ENCODE measurements at regions not wholly inside any gene's neighbourhood (a gene's known extent, or its start where the extent isn't known, plus 50 kb on each side); places are given as distances from the start of the nearest gene placed in this dataset.

DNA sequence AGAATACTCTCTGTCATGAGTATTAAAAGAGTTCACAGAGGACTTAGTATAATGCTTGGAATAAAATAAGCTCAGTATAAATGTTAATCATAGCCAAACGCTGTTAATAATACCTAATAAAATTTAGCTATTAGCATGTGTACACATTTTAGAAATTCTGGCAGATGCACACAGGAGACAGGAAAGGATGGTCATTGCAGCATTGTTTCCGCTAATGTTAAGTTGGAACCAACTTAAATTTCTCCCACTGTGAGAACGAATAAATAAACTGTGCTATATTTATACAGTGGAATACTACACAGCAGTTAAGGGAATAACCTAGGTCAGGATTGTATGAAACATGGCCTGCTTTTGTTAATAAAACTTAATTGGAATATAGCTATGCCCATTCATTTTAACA lies 370.4 kb upstream of the TGFBR2 start:
- CTCF ChIA-PET (ENCODE audit: partially characterized antibody): interaction anchor here (0.6 kb wide), 1 partner anchor 120 kb away, joined by 3 read pairs; no protein-coding TSS in a partner anchor
- FAIRE-seq (no peak), DNase-seq (ENCODE audit: low read depth in 1 of 2, low spot score in 2 of 2) (no peak)
- H3K23ac ChIP-seq (ENCODE audit: insufficient read length): no peak overlapping the region
- WGBS, 2 experiments (ENCODE audit: extremely low coverage in 1 of 2, insufficient coverage in 1 of 2, insufficient read length in 1 of 2, insufficient replicate concordance in 2 of 2, low coverage in 1 of 2, low lambda C conversion rate in 2 of 2, missing lambda C conversion rate in 1 of 2): 93% methylated on average over 3 of the region's 3 CpGs; no CpG with 5 or more reads in 1 of the 2 experiments
- H4K5ac ChIP-seq (ENCODE audit: insufficient read length, low read depth, low read length): no peak overlapping the region
- H3K79me1 ChIP-seq (ENCODE audit: low read depth, low read length): no peaks in the 10 kb centered on the region
- H3K79me2 ChIP-seq (ENCODE audit: control insufficient read depth in 1 of 2, insufficient read depth in 2 of 2, low read length in 2 of 2): no peaks in the 10 kb centered on the region
- POLR2A ChIA-PET (ENCODE audit: partially characterized antibody): no interaction called here
- no peak overlapping the region for H3K4me2 ChIP-seq (ENCODE audit: insufficient read depth in 1 of 2, low read depth in 2 of 2, low read length in 2 of 2)
- H3K18ac ChIP-seq (ENCODE audit: extremely low read depth, low read length): no peak overlapping the region
- no peak overlapping the region for H2BK20ac ChIP-seq (ENCODE audit: low read length)
- H3K9me3 ChIP-seq (ENCODE audit: insufficient read depth in 2 of 2, low read depth in 1 of 2, low read length in 1 of 2): no peaks in the 10 kb centered on the region
- H3K23me2 ChIP-seq (ENCODE audit: low read depth, low read length): no peaks in the 10 kb centered on the region
- H2BK12ac ChIP-seq (ENCODE audit: low read depth, low read length): no peak overlapping the region
- H3K36me3 ChIP-seq (ENCODE audit: control insufficient read depth in 2 of 4, insufficient read depth in 4 of 4, low read length in 3 of 4): no peaks in the 10 kb centered on the region
- H2BK5ac ChIP-seq (ENCODE audit: low read depth, low read length): no peak overlapping the region
- H3K27ac ChIP-seq (ENCODE audit: low read depth, low read length): no peak overlapping the region
- H2BK120ac ChIP-seq (replicated peaks; ENCODE audit: low read depth, low read length): no peak overlapping the region
- H3K56ac ChIP-seq (replicated peaks; ENCODE audit: insufficient read length, low read depth, low read length): no peak overlapping the region
- H3K4me1 ChIP-seq (replicated peaks in 1 of 4; ENCODE audit: control insufficient read depth in 3 of 4, insufficient read depth in 4 of 4, low read length in 3 of 4): no peaks in the 10 kb centered on the region
- no peak overlapping the region for H3K14ac ChIP-seq (ENCODE audit: insufficient read length)
- no peak overlapping the region for H3K4ac ChIP-seq (replicated peaks; ENCODE audit: insufficient read length, low read depth, low read length)
- no peak overlapping the region for H4K8ac ChIP-seq (ENCODE audit: extremely low read depth, insufficient read depth, low read length)
- H3K9ac ChIP-seq (replicated peaks in 1 of 4; ENCODE audit: extremely low read depth in 1 of 4, low read depth in 3 of 4, low read length in 3 of 4): no peak overlapping the region
- no peaks in the 10 kb centered on the region for H4K20me1 ChIP-seq (replicated peaks in 1 of 2; ENCODE audit: control insufficient read depth in 1 of 2, insufficient read depth in 2 of 2, low read length in 2 of 2)
- H2AK5ac ChIP-seq (ENCODE audit: low read depth, low read length): no peak overlapping the region
- no peak overlapping the region for H3K4me3 ChIP-seq (ENCODE audit: extremely low read depth in 1 of 4, insufficient read depth in 2 of 4, low read depth in 3 of 4, low read length in 4 of 4)
- no peaks in the 10 kb centered on the region for H3K27me3 ChIP-seq (replicated peaks in 1 of 4; ENCODE audit: control insufficient read depth in 3 of 4, extremely low read depth in 1 of 4, insufficient read depth in 3 of 4, low read length in 3 of 4)
- H2AFZ ChIP-seq (ENCODE audit: low read length): no peak overlapping the region
- H2BK15ac ChIP-seq (ENCODE audit: low read length): no peak overlapping the region
- no peak overlapping the region for H4K91ac ChIP-seq (replicated peaks; ENCODE audit: insufficient read length, low read length)
- TF ChIP-seq BACH1 (IDR thresholded peaks at IDR 0.05; ENCODE audit: low read length): no peak
- TF ChIP-seq RXRA (IDR thresholded peaks at IDR 0.05; ENCODE audit: insufficient read depth, low read depth, low read length): no peak
- TF ChIP-seq, protein P1, sequence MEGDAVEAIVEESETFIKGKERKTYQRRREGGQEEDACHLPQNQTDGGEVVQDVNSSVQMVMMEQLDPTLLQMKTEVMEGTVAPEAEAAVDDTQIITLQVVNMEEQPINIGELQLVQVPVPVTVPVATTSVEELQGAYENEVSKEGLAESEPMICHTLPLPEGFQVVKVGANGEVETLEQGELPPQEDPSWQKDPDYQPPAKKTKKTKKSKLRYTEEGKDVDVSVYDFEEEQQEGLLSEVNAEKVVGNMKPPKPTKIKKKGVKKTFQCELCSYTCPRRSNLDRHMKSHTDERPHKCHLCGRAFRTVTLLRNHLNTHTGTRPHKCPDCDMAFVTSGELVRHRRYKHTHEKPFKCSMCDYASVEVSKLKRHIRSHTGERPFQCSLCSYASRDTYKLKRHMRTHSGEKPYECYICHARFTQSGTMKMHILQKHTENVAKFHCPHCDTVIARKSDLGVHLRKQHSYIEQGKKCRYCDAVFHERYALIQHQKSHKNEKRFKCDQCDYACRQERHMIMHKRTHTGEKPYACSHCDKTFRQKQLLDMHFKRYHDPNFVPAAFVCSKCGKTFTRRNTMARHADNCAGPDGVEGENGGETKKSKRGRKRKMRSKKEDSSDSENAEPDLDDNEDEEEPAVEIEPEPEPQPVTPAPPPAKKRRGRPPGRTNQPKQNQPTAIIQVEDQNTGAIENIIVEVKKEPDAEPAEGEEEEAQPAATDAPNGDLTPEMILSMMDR (IDR thresholded peaks at IDR 0.05; ENCODE audit: control extremely low read depth in 1 of 3, insufficient read depth in 1 of 3, low read depth in 1 of 3, low read length in 3 of 3): no peak
- no peak for TF ChIP-seq POLR2AphosphoS5 (IDR thresholded peaks at IDR 0.05; ENCODE audit: low read depth, low read length)
- no peak for TF ChIP-seq SP2 (IDR thresholded peaks at IDR 0.05; ENCODE audit: low read length)
- no peak for TF ChIP-seq EGR1 (IDR thresholded peaks at IDR 0.05; ENCODE audit: borderline replicate concordance, low read depth, low read length)
- no peak for TF ChIP-seq GABPA (IDR thresholded peaks at IDR 0.05; ENCODE audit: borderline replicate concordance, insufficient read depth, low read length)
- TF ChIP-seq, protein P2, sequence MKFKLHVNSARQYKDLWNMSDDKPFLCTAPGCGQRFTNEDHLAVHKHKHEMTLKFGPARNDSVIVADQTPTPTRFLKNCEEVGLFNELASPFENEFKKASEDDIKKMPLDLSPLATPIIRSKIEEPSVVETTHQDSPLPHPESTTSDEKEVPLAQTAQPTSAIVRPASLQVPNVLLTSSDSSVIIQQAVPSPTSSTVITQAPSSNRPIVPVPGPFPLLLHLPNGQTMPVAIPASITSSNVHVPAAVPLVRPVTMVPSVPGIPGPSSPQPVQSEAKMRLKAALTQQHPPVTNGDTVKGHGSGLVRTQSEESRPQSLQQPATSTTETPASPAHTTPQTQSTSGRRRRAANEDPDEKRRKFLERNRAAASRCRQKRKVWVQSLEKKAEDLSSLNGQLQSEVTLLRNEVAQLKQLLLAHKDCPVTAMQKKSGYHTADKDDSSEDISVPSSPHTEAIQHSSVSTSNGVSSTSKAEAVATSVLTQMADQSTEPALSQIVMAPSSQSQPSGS (IDR thresholded peaks at IDR 0.05; ENCODE audit: low read length): no peak
- no peak for TF ChIP-seq NRF1 (IDR thresholded peaks at IDR 0.05; ENCODE audit: low read depth, low read length)
- TF ChIP-seq HDAC6 (IDR thresholded peaks at IDR 0.05; ENCODE audit: low read depth, low read length): no peak
- TF ChIP-seq EZH2 (IDR thresholded peaks at IDR 0.05; ENCODE audit: low read depth, low read length, severe bottlenecking): no peak
